SK-N-SH treated with all-trans-retinoic acid at 6 μM for 48 hours (cell line): ENCODE measurements at regions not wholly inside any gene's neighbourhood (a gene's known extent, or its start where the extent isn't known, plus 50 kb on each side); places are given as distances from the start of the nearest gene placed in this dataset.

Experiments used
- ATAC-seq: fragments of 200-7000 bp; cut with Tn5 transposase; 3 replicates; pipeline ENCODE4 v1.9.1; 2020; ENCODE audit warnings: mild to moderate bottlenecking, moderate library complexity
- ARNTL ChIP-seq: fragments of 450-650 bp; formaldehyde crosslinking; IDR thresholded peaks from 2 replicates; pipeline ENCODE4 v1.5.0; 2020; ENCODE audit warnings: low read depth, mild to moderate bottlenecking, moderate library complexity, borderline replicate concordance
- BACH2 ChIP-seq: fragments of 250-450 bp; sonication (Bioruptor Pico); IDR thresholded peaks from 2 replicates; pipeline ENCODE4 v1.9.0; 2021; ENCODE audit warnings: mild to moderate bottlenecking, borderline replicate concordance
- CSDC2 ChIP-seq: fragments of 250-450 bp; sonication (Bioruptor Pico); IDR thresholded peaks from 2 replicates; pipeline ENCODE4 v1.5.0; 2020; ENCODE audit warnings: mild to moderate bottlenecking, moderate library complexity
- GLIS3 ChIP-seq: fragments of 250-450 bp; sonication (Bioruptor Pico); IDR thresholded peaks from 2 replicates; pipeline ENCODE4 v1.5.0; 2020; ENCODE audit warnings: mild to moderate bottlenecking, moderate library complexity
- ISL1 ChIP-seq: fragments of 250-450 bp; sonication (Bioruptor Pico); IDR thresholded peaks from 2 replicates; pipeline ENCODE4 v2.1.2; 2022; ENCODE audit warnings: mild to moderate bottlenecking, moderate library complexity
- PPARA ChIP-seq: fragments of 250-450 bp; sonication (Bioruptor Pico); IDR thresholded peaks from 2 replicates; pipeline ENCODE4 v1.5.0; 2020; ENCODE audit warnings: mild to moderate bottlenecking, borderline replicate concordance
- RARB ChIP-seq: fragments of 250-450 bp; sonication (Bioruptor Pico); IDR thresholded peaks from 2 replicates; pipeline ENCODE4 v1.8.0; 2021; ENCODE audit warnings: mild to moderate bottlenecking, moderate library complexity
- SNAI2 ChIP-seq: fragments of 250-450 bp; sonication (Bioruptor Pico); IDR thresholded peaks from 2 replicates; pipeline ENCODE4 v1.5.0; 2020; ENCODE audit warnings: mild to moderate bottlenecking, moderate library complexity
- TCF4 ChIP-seq: fragments of 250-450 bp; sonication (Bioruptor Pico); IDR thresholded peaks from 2 replicates; pipeline ENCODE4 v1.8.0; 2021; ENCODE audit warnings: mild to moderate bottlenecking, moderate library complexity, borderline replicate concordance
- TOX ChIP-seq: fragments of 250-450 bp; sonication (Bioruptor Pico); IDR thresholded peaks from 2 replicates; pipeline ENCODE4 v1.8.0; 2021; ENCODE audit warnings: mild to moderate bottlenecking, moderate library complexity, borderline replicate concordance
- ZC3H10 ChIP-seq: fragments of 250-450 bp; sonication (Bioruptor Pico); IDR thresholded peaks from 2 replicates; pipeline ENCODE4 v1.5.1; 2021; ENCODE audit warnings: mild to moderate bottlenecking, moderate library complexity
- ZFP3 ChIP-seq: fragments of 250-450 bp; sonication (Bioruptor Pico); IDR thresholded peaks from 2 replicates; pipeline ENCODE4 v1.5.0; 2020; ENCODE audit warnings: mild to moderate bottlenecking, moderate library complexity
- ZFP30 ChIP-seq: fragments of 450-650 bp; formaldehyde crosslinking; IDR thresholded peaks from 2 replicates; pipeline ENCODE4 v1.5.0; 2022; ENCODE audit warnings: mild to moderate bottlenecking, moderate library complexity
- ZNF565 ChIP-seq: fragments of 450-650 bp; formaldehyde crosslinking; conservative IDR thresholded peaks from 2 replicates; pipeline ENCODE4 v1.5.0; 2020; ENCODE audit warnings: low read depth, mild to moderate bottlenecking, moderate library complexity
- ZNF70 ChIP-seq: fragments of 450-650 bp; formaldehyde crosslinking; IDR thresholded peaks from 2 replicates; pipeline ENCODE4 v1.5.0; 2020; ENCODE audit warnings: mild to moderate bottlenecking, moderate library complexity
- ZNF8 ChIP-seq: fragments of 450-650 bp; formaldehyde crosslinking; IDR thresholded peaks from 2 replicates; pipeline ENCODE4 v1.5.0; 2020; ENCODE audit warnings: mild to moderate bottlenecking, moderate library complexity
- TF ChIP-seq, protein P1 (sequence below): fragments of 250-450 bp; sonication (Bioruptor Pico); IDR thresholded peaks from 2 replicates; pipeline ENCODE4 v1.8.0; 2020; ENCODE audit warnings: mild to moderate bottlenecking, moderate library complexity, borderline replicate concordance
- TF ChIP-seq, protein P2 (sequence below): fragments of 250-450 bp; sonication (Bioruptor Pico); IDR thresholded peaks from 2 replicates; pipeline ENCODE4 v1.5.1; 2020; ENCODE audit warnings: low read depth, mild to moderate bottlenecking, moderate library complexity
- TF ChIP-seq, protein P3 (sequence below): fragments of 250-450 bp; sonication (Bioruptor Pico); IDR thresholded peaks from 2 replicates; pipeline ENCODE4 v1.8.0; 2021; ENCODE audit warnings: low read depth, mild to moderate bottlenecking, moderate library complexity, borderline replicate concordance
- TF ChIP-seq, protein P4 (sequence below): fragments of 250-450 bp; sonication (Bioruptor Pico); IDR thresholded peaks from 2 replicates; pipeline ENCODE4 v1.5.0; 2020; ENCODE audit warnings: mild to moderate bottlenecking, moderate library complexity
- TF ChIP-seq, protein P5 (sequence below): fragments of 250-450 bp; sonication (Bioruptor Pico); IDR thresholded peaks from 2 replicates; pipeline ENCODE4 v1.5.1; 2021; ENCODE audit warnings: mild to moderate bottlenecking, moderate library complexity

DNA sequence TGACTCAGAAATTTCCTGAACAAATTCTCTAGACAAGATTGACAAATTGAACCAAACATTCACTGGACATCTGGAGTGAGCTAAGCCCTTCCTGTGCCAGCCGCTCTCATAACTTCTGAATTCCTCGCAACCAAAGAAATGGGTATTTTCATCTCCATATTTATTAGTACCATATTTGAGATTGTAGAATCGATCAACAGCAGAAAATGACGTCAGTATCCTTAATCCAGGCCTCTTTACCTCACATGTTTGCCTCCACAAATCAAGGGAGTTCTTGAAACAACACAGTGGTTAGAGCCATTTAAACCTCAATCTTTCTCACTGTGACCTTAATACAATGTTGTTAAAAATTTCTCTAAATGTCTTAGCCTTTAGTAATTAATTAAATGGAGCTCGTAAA, 735.6 kb upstream of the SORCS1 start (continued):
- TF ChIP-seq ARNTL (CRISPR knock-in tag) (no peak), ZC3H10 (CRISPR knock-in tag) (no peak), TCF4 (CRISPR knock-in tag) (no peak), CSDC2 (CRISPR knock-in tag) (no peak), ZNF70 (CRISPR knock-in tag) (no peak)
- TF ChIP-seq, protein P1, sequence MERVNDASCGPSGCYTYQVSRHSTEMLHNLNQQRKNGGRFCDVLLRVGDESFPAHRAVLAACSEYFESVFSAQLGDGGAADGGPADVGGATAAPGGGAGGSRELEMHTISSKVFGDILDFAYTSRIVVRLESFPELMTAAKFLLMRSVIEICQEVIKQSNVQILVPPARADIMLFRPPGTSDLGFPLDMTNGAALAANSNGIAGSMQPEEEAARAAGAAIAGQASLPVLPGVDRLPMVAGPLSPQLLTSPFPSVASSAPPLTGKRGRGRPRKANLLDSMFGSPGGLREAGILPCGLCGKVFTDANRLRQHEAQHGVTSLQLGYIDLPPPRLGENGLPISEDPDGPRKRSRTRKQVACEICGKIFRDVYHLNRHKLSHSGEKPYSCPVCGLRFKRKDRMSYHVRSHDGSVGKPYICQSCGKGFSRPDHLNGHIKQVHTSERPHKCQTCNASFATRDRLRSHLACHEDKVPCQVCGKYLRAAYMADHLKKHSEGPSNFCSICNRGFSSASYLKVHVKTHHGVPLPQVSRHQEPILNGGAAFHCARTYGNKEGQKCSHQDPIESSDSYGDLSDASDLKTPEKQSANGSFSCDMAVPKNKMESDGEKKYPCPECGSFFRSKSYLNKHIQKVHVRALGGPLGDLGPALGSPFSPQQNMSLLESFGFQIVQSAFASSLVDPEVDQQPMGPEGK (CRISPR knock-in tag), result no peak

DNA sequence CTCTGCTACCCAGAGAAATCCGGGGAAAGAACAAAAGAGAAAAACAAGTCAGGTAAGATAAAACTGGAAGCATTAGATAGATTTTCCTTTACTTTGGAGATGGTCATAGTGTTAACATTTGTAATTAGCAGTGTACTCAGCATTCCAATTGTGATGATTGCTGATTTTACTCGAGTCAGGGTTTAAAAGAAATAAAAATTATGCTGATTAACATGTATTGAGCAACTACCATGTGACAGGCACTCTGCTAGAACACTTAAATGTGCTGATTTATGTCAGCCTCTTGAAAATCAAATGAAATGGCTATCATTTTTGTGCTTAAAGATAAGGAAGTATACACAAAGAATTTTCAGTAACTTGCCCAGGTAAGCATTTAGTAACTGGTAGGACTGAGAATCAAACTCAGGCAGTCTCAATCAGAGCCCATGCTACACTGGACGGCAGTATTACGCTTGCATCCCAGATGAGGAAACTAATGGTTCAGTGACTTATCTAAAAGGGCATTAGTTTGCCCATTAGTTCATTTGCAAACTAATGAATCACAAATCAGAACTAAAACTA, 735.1 kb upstream of the SORCS1 start:
- no peak for TF ChIP-seq RARB (CRISPR knock-in tag)
- no peak for TF ChIP-seq ISL1
- TF ChIP-seq ARNTL (CRISPR knock-in tag), result no peak
- TF ChIP-seq ZC3H10 (CRISPR knock-in tag), result no peak
- TF ChIP-seq, protein P1 (CRISPR knock-in tag), result no peak
- no peak for TF ChIP-seq ZFP30 (CRISPR knock-in tag)
- TF ChIP-seq BACH2, result no peak
- no peak for TF ChIP-seq GLIS3 (CRISPR knock-in tag)
- no peak for TF ChIP-seq ZNF8 (CRISPR knock-in tag)
- ATAC-seq, result no peak

DNA sequence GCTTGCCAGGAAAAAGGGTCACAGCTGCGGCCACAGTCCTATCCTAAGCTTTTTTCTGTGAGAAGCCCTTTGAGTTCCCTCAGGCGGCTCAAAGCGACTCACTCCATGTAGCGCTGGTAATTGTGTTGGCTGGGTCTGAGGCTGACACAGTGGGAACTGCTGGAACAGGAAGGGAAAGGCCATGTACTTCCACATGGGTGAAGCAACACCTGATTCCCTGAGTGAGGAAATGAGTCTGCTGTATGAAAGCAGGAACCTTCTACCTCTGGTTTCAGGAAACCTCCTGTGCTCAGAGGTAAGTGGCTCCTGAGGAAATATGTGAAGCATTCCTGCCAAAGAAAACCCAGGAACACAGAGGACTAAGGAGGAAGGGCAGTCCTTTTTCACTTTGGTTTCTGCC, 734.6 kb upstream of the SORCS1 start:
- ATAC-seq, result no peak

More for the DNA sequence above, 734.6 kb upstream of the SORCS1 start:
- no peak for TF ChIP-seq ZFP3
- TF ChIP-seq CSDC2 (CRISPR knock-in tag), result no peak
- no peak for TF ChIP-seq TOX (CRISPR knock-in tag)
- TF ChIP-seq RARB (CRISPR knock-in tag), result no peak
- TF ChIP-seq GLIS3 (CRISPR knock-in tag), result no peak
- no peak for TF ChIP-seq SNAI2 (CRISPR knock-in tag)
- TF ChIP-seq, protein P1 (CRISPR knock-in tag), result no peak
- TF ChIP-seq, protein P2, sequence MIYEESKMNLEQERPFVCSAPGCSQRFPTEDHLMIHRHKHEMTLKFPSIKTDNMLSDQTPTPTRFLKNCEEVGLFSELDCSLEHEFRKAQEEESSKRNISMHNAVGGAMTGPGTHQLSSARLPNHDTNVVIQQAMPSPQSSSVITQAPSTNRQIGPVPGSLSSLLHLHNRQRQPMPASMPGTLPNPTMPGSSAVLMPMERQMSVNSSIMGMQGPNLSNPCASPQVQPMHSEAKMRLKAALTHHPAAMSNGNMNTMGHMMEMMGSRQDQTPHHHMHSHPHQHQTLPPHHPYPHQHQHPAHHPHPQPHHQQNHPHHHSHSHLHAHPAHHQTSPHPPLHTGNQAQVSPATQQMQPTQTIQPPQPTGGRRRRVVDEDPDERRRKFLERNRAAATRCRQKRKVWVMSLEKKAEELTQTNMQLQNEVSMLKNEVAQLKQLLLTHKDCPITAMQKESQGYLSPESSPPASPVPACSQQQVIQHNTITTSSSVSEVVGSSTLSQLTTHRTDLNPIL, result no peak
- TF ChIP-seq ARNTL (CRISPR knock-in tag), result no peak
- TF ChIP-seq, protein P3, sequence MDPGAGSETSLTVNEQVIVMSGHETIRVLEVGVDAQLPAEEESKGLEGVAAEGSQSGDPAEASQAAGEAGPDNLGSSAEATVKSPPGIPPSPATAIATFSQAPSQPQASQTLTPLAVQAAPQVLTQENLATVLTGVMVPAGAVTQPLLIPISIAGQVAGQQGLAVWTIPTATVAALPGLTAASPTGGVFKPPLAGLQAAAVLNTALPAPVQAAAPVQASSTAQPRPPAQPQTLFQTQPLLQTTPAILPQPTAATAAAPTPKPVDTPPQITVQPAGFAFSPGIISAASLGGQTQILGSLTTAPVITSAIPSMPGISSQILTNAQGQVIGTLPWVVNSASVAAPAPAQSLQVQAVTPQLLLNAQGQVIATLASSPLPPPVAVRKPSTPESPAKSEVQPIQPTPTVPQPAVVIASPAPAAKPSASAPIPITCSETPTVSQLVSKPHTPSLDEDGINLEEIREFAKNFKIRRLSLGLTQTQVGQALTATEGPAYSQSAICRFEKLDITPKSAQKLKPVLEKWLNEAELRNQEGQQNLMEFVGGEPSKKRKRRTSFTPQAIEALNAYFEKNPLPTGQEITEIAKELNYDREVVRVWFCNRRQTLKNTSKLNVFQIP (CRISPR knock-in tag), result no peak
- TF ChIP-seq PPARA (CRISPR knock-in tag), result no peak
- no peak for TF ChIP-seq TCF4 (CRISPR knock-in tag)
- TF ChIP-seq ZNF8 (CRISPR knock-in tag), result no peak
- TF ChIP-seq, protein P4, sequence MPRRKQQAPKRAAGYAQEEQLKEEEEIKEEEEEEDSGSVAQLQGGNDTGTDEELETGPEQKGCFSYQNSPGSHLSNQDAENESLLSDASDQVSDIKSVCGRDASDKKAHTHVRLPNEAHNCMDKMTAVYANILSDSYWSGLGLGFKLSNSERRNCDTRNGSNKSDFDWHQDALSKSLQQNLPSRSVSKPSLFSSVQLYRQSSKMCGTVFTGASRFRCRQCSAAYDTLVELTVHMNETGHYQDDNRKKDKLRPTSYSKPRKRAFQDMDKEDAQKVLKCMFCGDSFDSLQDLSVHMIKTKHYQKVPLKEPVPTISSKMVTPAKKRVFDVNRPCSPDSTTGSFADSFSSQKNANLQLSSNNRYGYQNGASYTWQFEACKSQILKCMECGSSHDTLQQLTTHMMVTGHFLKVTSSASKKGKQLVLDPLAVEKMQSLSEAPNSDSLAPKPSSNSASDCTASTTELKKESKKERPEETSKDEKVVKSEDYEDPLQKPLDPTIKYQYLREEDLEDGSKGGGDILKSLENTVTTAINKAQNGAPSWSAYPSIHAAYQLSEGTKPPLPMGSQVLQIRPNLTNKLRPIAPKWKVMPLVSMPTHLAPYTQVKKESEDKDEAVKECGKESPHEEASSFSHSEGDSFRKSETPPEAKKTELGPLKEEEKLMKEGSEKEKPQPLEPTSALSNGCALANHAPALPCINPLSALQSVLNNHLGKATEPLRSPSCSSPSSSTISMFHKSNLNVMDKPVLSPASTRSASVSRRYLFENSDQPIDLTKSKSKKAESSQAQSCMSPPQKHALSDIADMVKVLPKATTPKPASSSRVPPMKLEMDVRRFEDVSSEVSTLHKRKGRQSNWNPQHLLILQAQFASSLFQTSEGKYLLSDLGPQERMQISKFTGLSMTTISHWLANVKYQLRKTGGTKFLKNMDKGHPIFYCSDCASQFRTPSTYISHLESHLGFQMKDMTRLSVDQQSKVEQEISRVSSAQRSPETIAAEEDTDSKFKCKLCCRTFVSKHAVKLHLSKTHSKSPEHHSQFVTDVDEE (CRISPR knock-in tag), result no peak
- no peak for TF ChIP-seq ZNF565 (CRISPR knock-in tag)
- TF ChIP-seq BACH2, result no peak
- TF ChIP-seq, protein P5, sequence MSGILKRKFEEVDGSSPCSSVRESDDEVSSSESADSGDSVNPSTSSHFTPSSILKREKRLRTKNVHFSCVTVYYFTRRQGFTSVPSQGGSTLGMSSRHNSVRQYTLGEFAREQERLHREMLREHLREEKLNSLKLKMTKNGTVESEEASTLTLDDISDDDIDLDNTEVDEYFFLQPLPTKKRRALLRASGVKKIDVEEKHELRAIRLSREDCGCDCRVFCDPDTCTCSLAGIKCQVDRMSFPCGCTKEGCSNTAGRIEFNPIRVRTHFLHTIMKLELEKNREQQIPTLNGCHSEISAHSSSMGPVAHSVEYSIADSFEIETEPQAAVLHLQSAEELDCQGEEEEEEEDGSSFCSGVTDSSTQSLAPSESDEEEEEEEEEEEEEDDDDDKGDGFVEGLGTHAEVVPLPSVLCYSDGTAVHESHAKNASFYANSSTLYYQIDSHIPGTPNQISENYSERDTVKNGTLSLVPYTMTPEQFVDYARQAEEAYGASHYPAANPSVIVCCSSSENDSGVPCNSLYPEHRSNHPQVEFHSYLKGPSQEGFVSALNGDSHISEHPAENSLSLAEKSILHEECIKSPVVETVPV (CRISPR knock-in tag), result no peak
- no peak for TF ChIP-seq ISL1
- no peak for TF ChIP-seq ZNF70 (CRISPR knock-in tag)
- TF ChIP-seq ZFP30 (CRISPR knock-in tag), result no peak
